ENCODE measurements at regions not wholly inside any gene's neighbourhood (a gene's known extent, or its start where the extent isn't known, plus 50 kb on each side); places are given as distances from the start of the nearest gene placed in this dataset.

DNA sequence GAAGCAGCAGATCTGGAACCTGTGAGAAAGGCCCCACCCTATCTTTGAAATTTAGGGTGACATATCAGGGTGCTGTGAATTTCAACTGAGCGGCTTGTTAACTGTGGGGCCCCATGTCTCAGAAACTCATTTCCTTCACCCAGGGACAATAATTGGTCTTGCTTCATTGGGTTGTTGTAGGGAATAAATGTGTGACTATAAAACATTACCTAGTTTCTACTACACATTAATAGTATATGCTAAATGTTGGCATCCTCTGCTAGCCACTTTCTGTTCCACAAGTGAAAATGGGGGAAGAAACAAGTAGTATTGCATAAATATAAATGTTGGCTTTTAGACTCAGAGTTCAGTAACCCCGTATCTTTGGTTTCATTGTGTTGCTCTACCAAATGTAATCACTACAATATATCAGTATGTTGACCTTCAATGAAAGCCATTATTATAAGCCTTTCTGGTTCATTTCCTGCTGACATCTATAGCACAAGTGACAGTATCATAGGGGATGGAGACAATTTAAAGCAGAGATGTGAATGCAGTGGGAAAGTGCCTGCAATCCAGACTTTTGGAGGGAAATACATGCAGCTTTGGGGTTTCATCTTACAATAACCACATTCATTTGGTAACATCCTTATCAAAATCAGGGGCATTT, 905.5 kb upstream of the RAG2 start:
- Mint-ChIP-seq H3K36me3 (ENCODE audit: low read depth) (no peaks in the 10 kb centered on the region), H3K4me3 (no peak overlapping the region), H3K4me1 (ENCODE audit: low read depth) (no peaks in the 10 kb centered on the region), H3K27ac (no peak overlapping the region), H3K9me3 (no peaks in the 10 kb centered on the region), H3K27me3 (no peaks in the 10 kb centered on the region)
- intact Hi-C loops (cut with micrococcal nuclease), result no loop called here

DNA sequence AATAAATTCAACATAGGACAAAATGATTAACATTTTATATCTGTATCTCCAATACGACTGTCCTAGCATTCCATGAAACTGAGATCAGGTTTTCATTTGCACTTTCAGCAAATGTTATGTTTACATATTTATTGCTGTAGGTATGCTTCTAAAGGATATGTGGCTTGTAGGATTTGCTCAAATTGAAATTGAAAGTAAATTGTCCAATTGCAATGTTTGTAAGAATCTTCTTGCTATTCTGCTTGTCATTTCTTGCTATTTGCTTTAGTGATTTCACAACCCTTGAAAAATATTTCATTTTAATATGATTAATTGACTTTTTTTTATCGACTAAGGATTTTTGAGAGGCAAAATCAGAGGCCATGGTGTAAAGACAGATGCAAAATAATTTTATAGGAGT, 904.2 kb upstream of the RAG2 start:
- Mint-ChIP-seq H3K27ac (no peak overlapping the region), H3K4me1 (ENCODE audit: low read depth) (no peaks in the 10 kb centered on the region), H3K4me3 (no peak overlapping the region), H3K36me3 (ENCODE audit: low read depth) (no peaks in the 10 kb centered on the region), H3K27me3 (no peaks in the 10 kb centered on the region), H3K9me3 (no peaks in the 10 kb centered on the region)
- intact Hi-C loops (cut with micrococcal nuclease), result no loop called here

DNA sequence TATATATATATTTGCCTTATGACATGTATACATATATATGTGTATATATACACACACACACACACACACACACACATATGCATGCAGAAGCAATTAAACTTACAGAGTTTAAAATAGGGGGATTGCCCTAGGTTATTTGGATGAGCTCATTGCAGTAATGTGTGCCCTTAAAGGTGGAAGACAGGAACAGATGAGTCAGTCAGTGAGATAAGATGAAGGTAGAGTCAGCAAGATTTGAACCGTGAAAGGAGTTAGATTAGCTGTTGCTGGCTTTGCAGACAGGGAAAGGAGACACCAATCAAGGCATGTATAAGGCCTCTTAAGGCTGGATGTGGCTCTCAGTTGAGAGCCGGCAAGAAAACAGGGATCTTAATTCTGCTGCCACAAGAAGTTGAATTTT, 902.4 kb upstream of the RAG2 start:
- H3K4me3 Mint-ChIP-seq, result no peak overlapping the region

DNA sequence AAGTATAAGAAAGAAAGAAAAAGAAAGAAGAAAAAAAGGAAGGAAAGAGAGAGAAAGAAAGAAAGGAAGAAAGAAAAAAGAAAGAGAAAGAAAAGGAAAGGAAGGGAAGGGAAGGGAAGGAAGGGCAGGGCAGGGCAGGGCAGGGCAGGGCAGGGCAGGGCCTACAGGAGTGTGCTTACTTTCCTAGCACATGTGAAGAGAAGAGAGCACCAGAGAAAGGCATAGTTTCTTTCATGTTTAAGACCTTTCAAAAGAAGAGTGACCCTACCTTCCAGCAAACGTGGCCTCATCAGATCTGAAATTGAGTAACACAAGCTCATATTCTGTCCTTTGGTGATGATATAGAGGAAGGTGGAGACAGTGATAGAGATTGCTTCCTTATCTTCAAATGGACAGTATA, 899.3 kb upstream of the RAG2 start:
- Mint-ChIP-seq H3K36me3 (ENCODE audit: low read depth) (no peaks in the 10 kb centered on the region), H3K27me3 (no peaks in the 10 kb centered on the region), H3K9me3 (no peaks in the 10 kb centered on the region), H3K27ac (no peak overlapping the region), H3K4me3 (no peak overlapping the region), H3K4me1 (ENCODE audit: low read depth) (no peaks in the 10 kb centered on the region)
- intact Hi-C loops (cut with micrococcal nuclease), result no loop called here

More for the DNA sequence above, 902.4 kb upstream of the RAG2 start:
- intact Hi-C loops (cut with micrococcal nuclease), result no loop called here
- Mint-ChIP-seq H3K27ac (no peak overlapping the region), H3K27me3 (no peaks in the 10 kb centered on the region), H3K4me1 (ENCODE audit: low read depth) (no peaks in the 10 kb centered on the region), H3K36me3 (ENCODE audit: low read depth) (no peaks in the 10 kb centered on the region), H3K9me3 (no peaks in the 10 kb centered on the region)

DNA sequence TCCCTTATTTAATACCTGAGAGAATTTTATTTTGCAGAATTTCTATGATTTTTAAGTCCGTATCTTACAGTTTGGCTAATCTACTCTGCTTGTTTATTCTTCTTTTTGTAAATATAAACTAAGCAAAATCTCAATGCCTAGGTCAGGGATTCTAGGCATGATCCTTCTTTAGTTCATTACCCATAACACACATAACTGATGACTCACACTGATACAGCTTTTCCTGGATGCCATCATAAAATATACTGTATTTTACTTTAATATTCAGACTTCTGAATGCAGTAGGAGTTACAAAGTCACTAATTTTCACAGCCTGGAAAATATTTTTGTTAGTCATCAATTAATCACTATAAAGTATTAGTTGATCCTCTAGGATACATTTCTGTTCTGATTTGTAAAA, 898.2 kb upstream of the RAG2 start:
- Mint-ChIP-seq H3K4me1 (ENCODE audit: low read depth) (no peaks in the 10 kb centered on the region), H3K9me3 (no peaks in the 10 kb centered on the region), H3K27ac (no peak overlapping the region), H3K4me3 (no peak overlapping the region), H3K36me3 (ENCODE audit: low read depth) (no peaks in the 10 kb centered on the region), H3K27me3 (no peaks in the 10 kb centered on the region)
- intact Hi-C loops (cut with micrococcal nuclease), result no loop called here

DNA sequence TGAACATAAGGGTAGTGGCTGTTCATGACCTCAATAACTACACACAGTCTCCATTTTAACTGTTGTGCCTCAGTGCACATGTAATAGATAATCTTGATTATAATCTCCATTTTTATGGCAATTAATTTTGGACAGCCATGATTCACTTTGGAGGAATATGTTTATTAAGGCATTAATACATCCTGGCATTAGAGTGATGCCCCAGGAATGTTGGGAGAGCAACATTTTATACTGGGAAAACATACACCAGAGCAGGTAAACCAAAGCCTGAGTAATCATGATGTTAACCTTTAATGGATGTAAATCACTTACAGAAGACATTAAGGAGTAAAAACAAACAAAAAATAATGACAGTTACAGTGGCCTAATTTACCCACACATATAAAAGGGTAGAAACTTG, 886.3 kb upstream of the RAG2 start:
- Mint-ChIP-seq H3K4me1 (ENCODE audit: low read depth) (no peaks in the 10 kb centered on the region), H3K27ac (no peak overlapping the region), H3K27me3 (no peaks in the 10 kb centered on the region), H3K9me3 (peaks cover 9% of the 10 kb centered on the region), H3K36me3 (ENCODE audit: low read depth) (no peaks in the 10 kb centered on the region), H3K4me3 (no peak overlapping the region)
- intact Hi-C loops (cut with micrococcal nuclease), result no loop called here

DNA sequence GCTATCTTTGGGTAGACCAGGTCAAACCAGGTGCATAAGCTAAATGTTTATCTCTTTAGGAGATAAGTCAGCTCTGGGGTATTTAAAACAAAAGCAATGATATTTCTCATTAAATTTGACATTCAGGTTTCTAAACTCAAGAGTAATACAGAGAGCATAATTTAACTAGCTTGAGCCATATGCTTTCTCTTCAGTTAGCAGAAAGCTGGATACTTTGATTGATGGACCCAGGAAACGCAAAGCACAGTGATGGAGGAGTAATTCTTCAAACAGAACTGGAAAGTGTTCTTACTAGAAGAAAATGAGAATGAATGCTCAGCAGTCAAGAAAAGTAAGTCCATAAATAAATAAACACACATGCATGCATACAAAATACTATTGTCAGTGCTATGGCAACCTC, 885.7 kb upstream of the RAG2 start:
- no peaks in the 10 kb centered on the region for H3K4me1 Mint-ChIP-seq (ENCODE audit: low read depth)
- no peaks in the 10 kb centered on the region for H3K27me3 Mint-ChIP-seq
- no peaks in the 10 kb centered on the region for H3K36me3 Mint-ChIP-seq (ENCODE audit: low read depth)
- no peak overlapping the region for H3K27ac Mint-ChIP-seq
- intact Hi-C loops (cut with micrococcal nuclease), result no loop called here
- H3K4me3 Mint-ChIP-seq, result no peak overlapping the region
- H3K9me3 Mint-ChIP-seq, result peaks cover 9% of the 10 kb centered on the region

DNA sequence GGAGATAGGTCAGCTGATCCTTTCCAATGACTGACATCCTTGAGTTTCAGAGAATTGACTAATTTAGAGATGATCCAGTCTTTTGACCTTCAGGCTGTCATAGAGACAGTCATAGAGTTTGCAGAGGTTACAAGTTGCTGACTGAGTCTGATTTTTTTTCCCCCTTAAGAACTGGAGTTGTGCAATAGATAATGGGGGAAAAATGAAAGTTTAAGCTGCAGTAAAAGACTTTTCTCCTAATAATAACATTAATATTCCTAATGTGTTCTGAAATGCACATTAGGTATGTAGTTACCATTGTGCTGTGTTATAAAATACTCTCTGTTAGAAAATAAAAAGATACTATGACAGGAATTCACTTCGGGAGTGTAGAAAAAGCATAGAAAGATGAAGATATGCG, 876.9 kb upstream of the RAG2 start:
- Mint-ChIP-seq H3K4me3 (no peak overlapping the region), H3K4me1 (ENCODE audit: low read depth) (no peaks in the 10 kb centered on the region), H3K27me3 (no peaks in the 10 kb centered on the region), H3K9me3 (peaks cover 7% of the 10 kb centered on the region), H3K27ac (no peak overlapping the region), H3K36me3 (ENCODE audit: low read depth) (no peaks in the 10 kb centered on the region)
- intact Hi-C loops (cut with micrococcal nuclease), result no loop called here

DNA sequence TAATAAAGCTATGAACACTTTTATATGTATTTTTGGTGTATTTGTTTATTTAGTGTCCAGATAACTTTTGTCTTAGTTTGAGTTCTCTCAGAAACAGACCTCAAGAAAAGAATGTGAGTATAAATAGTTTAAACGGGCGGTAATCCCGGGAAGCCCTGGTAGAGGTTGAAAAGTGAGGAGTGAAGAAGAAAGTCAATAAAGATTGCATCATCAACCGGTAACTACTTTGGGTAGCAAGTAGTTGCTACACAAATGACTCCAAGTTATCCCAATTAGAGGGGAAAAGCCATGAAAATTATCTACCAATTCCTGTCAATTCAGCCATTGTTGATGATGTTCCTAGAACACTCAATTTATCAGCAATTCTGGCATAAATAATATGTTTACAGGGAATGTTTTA, 870.3 kb upstream of the RAG2 start:
- intact Hi-C loops (cut with micrococcal nuclease), result no loop called here
- Mint-ChIP-seq H3K4me1 (ENCODE audit: low read depth) (no peaks in the 10 kb centered on the region), H3K4me3 (no peak overlapping the region), H3K36me3 (ENCODE audit: low read depth) (no peaks in the 10 kb centered on the region), H3K27ac (no peak overlapping the region), H3K9me3 (peaks cover 10% of the 10 kb centered on the region), H3K27me3 (no peaks in the 10 kb centered on the region)

DNA sequence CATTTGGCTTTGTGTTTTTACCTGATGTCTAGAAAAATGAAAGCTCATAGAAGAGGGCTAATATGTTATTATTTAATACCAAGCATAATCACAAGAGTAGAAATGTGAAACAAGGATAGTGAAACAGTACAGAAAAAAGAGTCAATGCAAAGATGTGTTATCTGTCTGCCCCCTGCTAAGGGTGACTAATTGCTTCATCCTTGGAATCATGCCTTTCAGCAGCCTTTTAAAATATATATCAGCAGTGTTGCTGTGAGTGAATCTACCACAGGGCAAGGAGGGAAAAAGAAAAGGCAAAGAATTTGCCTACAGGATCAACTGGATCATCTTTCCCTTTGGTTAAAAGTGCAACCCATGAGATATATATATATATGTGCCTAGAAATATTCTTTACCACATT, 867.2 kb upstream of the RAG2 start:
- intact Hi-C loops (cut with micrococcal nuclease), result no loop called here
- no peak overlapping the region for H3K4me3 Mint-ChIP-seq
- no peak overlapping the region for H3K27ac Mint-ChIP-seq
- H3K9me3 Mint-ChIP-seq, result peaks cover 6% of the 10 kb centered on the region
- no peaks in the 10 kb centered on the region for H3K27me3 Mint-ChIP-seq
- H3K4me1 Mint-ChIP-seq (ENCODE audit: low read depth), result no peaks in the 10 kb centered on the region
- no peaks in the 10 kb centered on the region for H3K36me3 Mint-ChIP-seq (ENCODE audit: low read depth)

DNA sequence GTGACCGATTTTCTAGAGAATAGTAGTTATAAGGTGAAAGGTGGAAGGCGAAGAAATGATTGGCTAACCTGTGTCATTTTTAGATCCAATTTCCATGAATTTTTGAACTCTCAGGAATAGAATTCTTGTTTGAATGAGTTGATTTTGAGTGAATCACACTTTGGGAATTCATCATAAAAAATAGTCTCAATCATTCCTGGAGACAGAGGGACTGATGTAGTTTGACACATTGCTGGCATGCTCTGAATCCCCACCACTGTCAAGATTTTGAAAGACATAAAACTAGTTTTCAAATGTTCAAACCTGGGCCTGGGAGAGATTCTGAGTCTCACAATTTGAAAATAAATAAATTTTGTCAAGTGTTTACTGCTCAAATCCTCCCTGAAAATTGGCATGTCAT, 861.4 kb upstream of the RAG2 start:
- Mint-ChIP-seq H3K4me1 (ENCODE audit: low read depth) (no peaks in the 10 kb centered on the region), H3K27me3 (no peaks in the 10 kb centered on the region), H3K27ac (no peak overlapping the region), H3K4me3 (no peak overlapping the region), H3K36me3 (ENCODE audit: low read depth) (no peaks in the 10 kb centered on the region), H3K9me3 (no peaks in the 10 kb centered on the region)
- intact Hi-C loops (cut with micrococcal nuclease), result no loop called here

DNA sequence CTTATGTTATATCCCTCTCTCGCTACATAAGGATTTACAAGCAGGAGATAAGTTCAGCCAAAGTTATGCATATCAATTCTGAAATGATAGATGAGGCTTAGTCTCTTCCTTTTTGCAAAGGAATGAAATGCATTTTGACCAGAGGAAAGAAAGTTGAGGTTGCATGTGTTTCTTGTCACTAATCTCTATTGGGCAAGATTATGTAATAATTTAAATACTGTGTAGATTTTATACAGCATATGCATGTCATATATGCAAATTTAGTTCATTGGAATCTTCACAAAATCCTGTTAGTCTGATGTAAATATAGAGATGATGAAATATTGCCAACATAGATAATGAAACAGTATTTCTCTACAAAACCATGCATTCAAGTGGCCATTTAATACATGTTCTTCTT, 858.7 kb upstream of the RAG2 start:
- H3K4me3 Mint-ChIP-seq, result no peak overlapping the region
- H3K9me3 Mint-ChIP-seq, result no peaks in the 10 kb centered on the region

DNA sequence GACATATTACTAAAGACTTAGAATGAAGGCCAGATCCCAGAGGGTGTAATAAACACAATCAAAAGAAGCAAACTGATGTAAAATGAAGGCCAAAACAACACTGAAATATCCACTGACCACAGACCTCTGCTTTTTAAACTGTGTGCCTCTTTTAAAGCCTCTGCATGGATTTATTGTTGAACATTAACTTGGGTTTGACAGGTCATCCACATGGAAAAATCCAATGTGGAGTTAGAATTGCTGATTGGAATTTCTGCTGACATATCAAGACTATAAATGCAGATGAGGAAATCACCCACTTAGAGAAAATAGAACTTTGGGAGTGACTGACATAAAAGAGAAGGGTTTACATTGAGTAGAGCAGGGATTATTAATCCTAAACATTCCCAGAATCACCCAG, 853.9 kb upstream of the RAG2 start:
- intact Hi-C loops (cut with micrococcal nuclease), result no loop called here

More for the DNA sequence above, 858.7 kb upstream of the RAG2 start:
- no peak overlapping the region for H3K27ac Mint-ChIP-seq
- H3K27me3 Mint-ChIP-seq, result no peaks in the 10 kb centered on the region
- no peaks in the 10 kb centered on the region for H3K4me1 Mint-ChIP-seq (ENCODE audit: low read depth)
- no peaks in the 10 kb centered on the region for H3K36me3 Mint-ChIP-seq (ENCODE audit: low read depth)
- intact Hi-C loops (cut with micrococcal nuclease), result no loop called here

DNA sequence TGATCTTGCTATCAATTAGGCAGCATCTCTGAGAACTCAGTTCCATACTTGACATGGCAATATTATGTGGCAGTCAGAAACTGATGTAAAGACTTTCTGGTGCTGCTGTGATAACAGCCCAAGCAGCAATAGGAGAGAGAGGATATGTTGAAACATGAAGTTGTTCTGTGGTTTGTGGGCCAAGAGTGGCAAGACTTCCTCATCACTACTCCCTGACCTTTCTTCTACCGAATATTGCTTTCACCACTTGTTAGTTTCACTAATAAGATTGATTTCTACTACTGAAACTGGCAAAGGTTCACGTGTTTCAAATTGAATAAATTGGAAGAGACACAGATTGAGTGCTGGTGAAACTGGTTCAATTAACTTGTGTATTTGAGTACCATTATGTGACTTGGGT, 852.6 kb upstream of the RAG2 start:
- Mint-ChIP-seq H3K4me3 (no peak overlapping the region), H3K36me3 (ENCODE audit: low read depth) (no peaks in the 10 kb centered on the region), H3K27ac (no peak overlapping the region), H3K4me1 (ENCODE audit: low read depth) (peaks cover 8% of the 10 kb centered on the region), H3K9me3 (no peaks in the 10 kb centered on the region), H3K27me3 (no peaks in the 10 kb centered on the region)
- intact Hi-C loops (cut with micrococcal nuclease), result no loop called here

More for the DNA sequence above, 853.9 kb upstream of the RAG2 start:
- Mint-ChIP-seq H3K4me3 (no peak overlapping the region), H3K9me3 (no peaks in the 10 kb centered on the region), H3K27ac (no peak overlapping the region), H3K27me3 (no peaks in the 10 kb centered on the region), H3K36me3 (ENCODE audit: low read depth) (no peaks in the 10 kb centered on the region), H3K4me1 (ENCODE audit: low read depth) (peaks cover 8% of the 10 kb centered on the region)

DNA sequence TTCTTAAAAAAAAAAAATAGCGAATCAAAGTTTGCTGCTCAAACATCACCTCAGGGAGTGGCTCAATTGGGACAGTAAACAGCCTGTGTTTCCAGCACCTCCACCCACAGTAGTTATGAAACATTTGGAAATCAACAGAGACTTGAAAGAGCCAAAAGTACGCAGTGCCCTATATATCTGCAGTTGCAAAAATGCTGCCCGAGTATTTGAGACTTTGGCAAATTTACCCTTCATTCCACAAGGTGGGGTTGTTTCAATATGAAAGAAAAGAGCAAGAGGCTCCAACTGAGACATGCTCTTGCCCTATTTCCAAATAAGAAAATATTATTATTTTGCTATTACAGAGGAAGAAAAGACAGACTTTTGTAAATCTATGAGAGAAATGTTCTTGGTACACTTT, 851.1 kb upstream of the RAG2 start:
- Mint-ChIP-seq H3K27me3 (no peaks in the 10 kb centered on the region), H3K4me1 (ENCODE audit: low read depth) (peaks cover 8% of the 10 kb centered on the region), H3K36me3 (ENCODE audit: low read depth) (no peaks in the 10 kb centered on the region), H3K4me3 (no peak overlapping the region), H3K9me3 (no peaks in the 10 kb centered on the region), H3K27ac (no peak overlapping the region)
- intact Hi-C loops (cut with micrococcal nuclease), result no loop called here

Measured in dendritic cell treated with granulocyte-macrophage colony-stimulating factor and Interleukin-4, amounts not matched to agents 40 ng/mL and 50 ng/mL, for 4 days (primary cell).